ENCODE measurements at regions not wholly inside any gene's neighbourhood (a gene's known extent, or its start where the extent isn't known, plus 50 kb on each side); places are given as distances from the start of the nearest gene placed in this dataset.
"Not testable (repeated sequence)": the region's sequence is repeated elsewhere in the genome, so short reads cannot be mapped to it uniquely, and the experiment has no call there.

GRCh38 chr10:105585753-105586152, 944.7 kb downstream of the SORCS3 start:
- DNase-seq: no peak

- DNase-seq: no peak
Measured at GRCh38 chr10:105585171-105585570, 944.1 kb downstream of the SORCS3 start.

GRCh38 chr10:105579112-105579511, 938.0 kb downstream of the SORCS3 start:
- DNase-seq: no peak

- no peak for DNase-seq
Measured at GRCh38 chr10:105577865-105578607, 936.9 kb downstream of the SORCS3 start.

- no peak for DNase-seq
Measured at GRCh38 chr10:105559333-105560097, 918.4 kb downstream of the SORCS3 start.

GRCh38 chr10:105550453-105550852, 909.4 kb downstream of the SORCS3 start:
- DNase-seq: not testable (repeated sequence)

GRCh38 chr10:105549731-105550130, 908.6 kb downstream of the SORCS3 start:
- no peak for DNase-seq

- DNase-seq: no peak
Measured at GRCh38 chr10:105545101-105545500, 904.0 kb downstream of the SORCS3 start.

- no peak for DNase-seq
Measured at GRCh38 chr10:105540381-105540780, 899.3 kb downstream of the SORCS3 start.

GRCh38 chr10:105538874-105539273, 897.8 kb downstream of the SORCS3 start:
- DNase-seq: no peak

- DNase-seq: no peak
Measured at GRCh38 chr10:105535478-105535877, 894.4 kb downstream of the SORCS3 start.

GRCh38 chr10:105534086-105534485, 893.0 kb downstream of the SORCS3 start:
- DNase-seq: no peak

- no peak for DNase-seq
Measured at GRCh38 chr10:105516511-105516910, 875.4 kb downstream of the SORCS3 start.

GRCh38 chr10:105514106-105514505, 873.0 kb downstream of the SORCS3 start:
- no peak for DNase-seq

GRCh38 chr10:105509517-105509916, 868.4 kb downstream of the SORCS3 start:
- no peak for DNase-seq

GRCh38 chr10:105506262-105506661, 865.2 kb downstream of the SORCS3 start:
- no peak for DNase-seq

- no peak for DNase-seq
Measured at GRCh38 chr10:105503714-105504113, 862.6 kb downstream of the SORCS3 start.

- no peak for DNase-seq
Measured at GRCh38 chr10:105502058-105502457, 861.0 kb downstream of the SORCS3 start.

GRCh38 chr10:105494944-105495343, 853.9 kb downstream of the SORCS3 start:
- no peak for DNase-seq

- DNase-seq: no peak
Measured at GRCh38 chr10:105494303-105494702, 853.2 kb downstream of the SORCS3 start.

- DNase-seq: no peak
Measured at GRCh38 chr10:105473170-105473569, 832.1 kb downstream of the SORCS3 start.

GRCh38 chr10:105468759-105469158, 827.7 kb downstream of the SORCS3 start:
- no peak for DNase-seq

- DNase-seq: no peak
Measured at GRCh38 chr10:105466521-105466920, 825.4 kb downstream of the SORCS3 start.
